Esophagus muscularis mucosa (tissue), 3 donors: ENCODE measurements at regions not wholly inside any gene's neighbourhood (a gene's known extent, or its start where the extent isn't known, plus 50 kb on each side); places are given as distances from the start of the nearest gene placed in this dataset.

ENCODE experiments used
- POLR2AphosphoS5 ChIP-seq, 2 donors: sonication (generic); formaldehyde crosslinking; IDR thresholded peaks; one replicate each; pipeline ENCODE4 v1.6.1; 2017; ENCODE audit warnings: antibody characterized with exemption in 2 of 2
- TF ChIP-seq, protein P1 (sequence below), 3 experiments: fragments of 200-600 bp in 2 of 3; fragments of 450-650 bp in 1 of 3; sonication (generic) in 2 of 3; IDR thresholded peaks; one replicate each; pipeline ENCODE4 v1.5.1; 2017 to 2019; ENCODE audit warnings: antibody characterized with exemption in 3 of 3, mild to moderate bottlenecking in 2 of 3, moderate library complexity in 1 of 3

- TF ChIP-seq, protein P1, sequence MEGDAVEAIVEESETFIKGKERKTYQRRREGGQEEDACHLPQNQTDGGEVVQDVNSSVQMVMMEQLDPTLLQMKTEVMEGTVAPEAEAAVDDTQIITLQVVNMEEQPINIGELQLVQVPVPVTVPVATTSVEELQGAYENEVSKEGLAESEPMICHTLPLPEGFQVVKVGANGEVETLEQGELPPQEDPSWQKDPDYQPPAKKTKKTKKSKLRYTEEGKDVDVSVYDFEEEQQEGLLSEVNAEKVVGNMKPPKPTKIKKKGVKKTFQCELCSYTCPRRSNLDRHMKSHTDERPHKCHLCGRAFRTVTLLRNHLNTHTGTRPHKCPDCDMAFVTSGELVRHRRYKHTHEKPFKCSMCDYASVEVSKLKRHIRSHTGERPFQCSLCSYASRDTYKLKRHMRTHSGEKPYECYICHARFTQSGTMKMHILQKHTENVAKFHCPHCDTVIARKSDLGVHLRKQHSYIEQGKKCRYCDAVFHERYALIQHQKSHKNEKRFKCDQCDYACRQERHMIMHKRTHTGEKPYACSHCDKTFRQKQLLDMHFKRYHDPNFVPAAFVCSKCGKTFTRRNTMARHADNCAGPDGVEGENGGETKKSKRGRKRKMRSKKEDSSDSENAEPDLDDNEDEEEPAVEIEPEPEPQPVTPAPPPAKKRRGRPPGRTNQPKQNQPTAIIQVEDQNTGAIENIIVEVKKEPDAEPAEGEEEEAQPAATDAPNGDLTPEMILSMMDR (IDR thresholded peaks at IDR 0.05): no peak
- no peak for TF ChIP-seq POLR2AphosphoS5 (IDR thresholded peaks at IDR 0.05)
Measured at GRCh38 chr2:60002183-60002867, 551.1 kb downstream of the BCL11A start.
